NCI-H2196 treated with DMSO at 0.1 percent for 48 hours (cell line): ENCODE measurements at regions not wholly inside any gene's neighbourhood (a gene's known extent, or its start where the extent isn't known, plus 50 kb on each side); places are given as distances from the start of the nearest gene placed in this dataset.

Source experiments
- DNase-seq: peaks from one replicate; lab custom pipeline; 2025; ENCODE audit not compliant: unreplicated experiment; lab: John Stamatoyannopoulos, UW

DNA sequence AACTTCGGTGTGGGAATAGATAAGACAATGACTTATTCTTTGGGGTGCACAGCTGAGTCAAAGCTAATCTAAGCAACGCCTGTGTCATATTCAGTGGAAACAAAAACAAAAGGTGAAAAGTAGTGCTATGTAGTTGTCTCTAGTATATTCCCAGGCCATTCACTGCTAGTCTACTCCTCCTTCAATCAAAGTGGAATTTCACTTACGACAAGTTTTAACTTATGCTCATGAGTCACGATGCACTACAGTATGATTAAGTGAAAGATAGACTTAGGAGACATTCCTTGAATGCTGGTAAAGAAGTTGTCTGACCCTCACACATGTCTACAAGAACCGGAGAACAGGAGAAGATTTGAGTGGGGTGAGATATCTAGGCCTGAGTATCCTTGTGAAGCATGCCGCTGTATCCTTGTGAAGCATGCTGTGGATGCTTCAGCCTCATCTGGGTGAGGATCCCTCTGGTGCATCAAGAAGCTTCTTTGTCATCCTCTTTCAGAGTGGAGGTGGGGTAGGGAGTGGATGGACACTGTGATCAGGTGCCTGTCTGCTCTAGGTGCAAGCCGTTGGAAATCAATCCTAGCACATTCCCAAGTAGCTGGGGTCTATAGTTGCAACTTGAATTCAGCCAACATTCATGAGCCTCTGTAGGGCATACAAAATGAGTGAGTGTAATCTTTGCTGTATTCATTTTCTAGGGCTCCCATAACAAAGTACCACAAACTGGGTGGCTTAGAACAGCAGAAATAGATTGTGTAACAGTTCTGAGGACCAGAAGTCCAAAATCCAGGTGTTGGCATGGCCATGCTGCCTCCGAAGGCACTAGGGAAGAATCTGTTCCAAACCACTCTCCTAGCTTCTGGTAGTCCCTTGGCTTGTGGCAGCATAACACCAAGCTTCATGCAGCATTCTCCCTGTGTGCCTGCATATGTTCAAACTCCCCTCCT, 173.5 kb upstream of the FN1 start:
- DNase-seq: no peak

DNA sequence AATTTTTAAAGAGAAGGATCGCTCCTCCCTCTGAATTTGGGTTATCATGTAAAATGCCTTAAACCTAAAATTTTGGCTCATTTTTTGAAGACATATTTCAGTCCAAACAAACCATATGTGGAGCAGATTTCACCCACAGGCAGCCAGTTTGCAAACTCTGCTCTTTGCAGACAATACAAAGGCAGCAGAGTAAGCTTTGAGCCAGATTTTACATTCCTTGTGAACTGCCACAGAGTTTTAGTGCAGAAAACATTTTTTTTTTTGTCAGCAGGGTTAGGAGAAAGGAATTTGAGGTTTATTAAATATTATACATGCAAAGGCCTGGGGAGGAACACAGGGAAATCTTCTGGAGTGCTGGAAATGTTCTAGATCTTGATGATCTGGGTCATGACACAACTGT, 171.9 kb upstream of the FN1 start:
- DNase-seq: no peak

DNA sequence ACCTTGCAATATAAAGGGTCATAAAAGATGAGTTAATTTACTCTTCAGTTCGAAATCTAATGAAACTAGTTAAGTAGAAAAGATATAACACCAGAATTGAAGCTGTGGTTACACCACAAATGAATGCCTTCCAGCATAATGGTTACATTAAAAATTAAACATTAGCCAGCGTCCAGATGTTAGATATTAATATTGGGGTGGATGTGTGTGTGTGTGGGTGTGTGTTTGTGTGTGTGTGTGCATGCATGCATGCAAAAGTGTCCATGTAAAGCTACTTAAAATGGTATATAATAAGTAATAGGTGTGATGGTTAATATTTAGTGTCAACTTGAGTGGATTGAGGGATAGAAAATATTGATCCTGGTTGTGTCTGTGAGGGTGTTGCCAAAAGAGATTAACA, 170.4 kb upstream of the FN1 start:
- DNase-seq: no peak

DNA sequence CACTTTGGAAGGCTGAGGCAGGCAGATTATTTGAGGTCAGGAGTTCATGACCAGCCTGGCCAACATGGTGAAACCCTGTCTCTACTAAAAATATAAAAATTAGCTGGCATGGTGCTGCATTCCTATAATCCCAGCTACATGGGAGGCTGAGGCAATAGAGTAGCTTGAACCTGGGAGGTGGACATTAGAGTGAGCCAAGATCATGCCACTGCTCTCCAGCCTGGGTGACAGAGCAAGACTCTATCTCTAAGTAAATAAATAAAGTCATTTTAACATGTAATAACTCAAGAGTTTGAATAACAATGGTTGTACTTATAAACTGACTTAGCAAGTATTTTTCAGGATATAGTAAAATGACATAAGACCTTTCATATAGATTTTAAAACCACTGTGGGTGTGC, 169.3 kb upstream of the FN1 start:
- no peak for DNase-seq

DNA sequence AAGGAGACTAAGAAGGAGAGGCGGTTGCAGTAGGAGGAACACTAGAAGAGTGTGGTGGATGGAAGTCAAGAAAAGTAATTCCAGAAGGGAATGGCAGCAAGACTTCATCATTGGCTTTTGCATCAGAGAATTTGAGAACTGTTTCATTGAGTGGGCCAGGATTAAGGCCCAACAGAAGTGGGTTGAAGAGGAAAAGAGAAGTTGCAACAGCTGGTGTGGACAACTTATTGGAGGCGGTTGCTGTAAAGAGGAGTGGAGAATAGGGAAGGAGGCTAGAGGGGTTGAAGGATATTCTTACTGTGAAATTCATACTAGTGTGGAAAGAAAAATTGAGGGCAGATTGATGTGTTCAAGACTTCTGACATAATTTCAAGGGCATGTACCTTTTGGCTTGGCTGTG, 168.7 kb upstream of the FN1 start:
- DNase-seq: no peak

DNA sequence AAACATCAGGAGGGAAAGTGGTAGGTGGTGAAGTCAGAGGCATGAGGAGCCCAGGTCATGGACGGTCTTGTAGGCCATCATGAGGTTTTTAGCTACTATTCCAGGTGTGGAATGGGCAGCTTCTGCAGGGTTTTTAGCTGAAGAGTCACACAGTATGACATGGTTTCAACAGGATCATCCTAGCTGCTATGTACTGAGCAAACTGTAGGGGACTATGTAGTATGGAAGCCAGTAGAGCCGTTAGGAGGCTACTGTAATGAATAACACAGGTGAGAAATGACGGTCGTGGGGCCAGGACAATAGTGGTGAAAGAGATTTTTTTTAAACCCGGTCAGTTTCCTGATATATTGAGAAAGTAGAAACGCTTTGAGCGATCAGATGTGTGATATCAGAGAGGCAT, 167.6 kb upstream of the FN1 start:
- DNase-seq: no peak

DNA sequence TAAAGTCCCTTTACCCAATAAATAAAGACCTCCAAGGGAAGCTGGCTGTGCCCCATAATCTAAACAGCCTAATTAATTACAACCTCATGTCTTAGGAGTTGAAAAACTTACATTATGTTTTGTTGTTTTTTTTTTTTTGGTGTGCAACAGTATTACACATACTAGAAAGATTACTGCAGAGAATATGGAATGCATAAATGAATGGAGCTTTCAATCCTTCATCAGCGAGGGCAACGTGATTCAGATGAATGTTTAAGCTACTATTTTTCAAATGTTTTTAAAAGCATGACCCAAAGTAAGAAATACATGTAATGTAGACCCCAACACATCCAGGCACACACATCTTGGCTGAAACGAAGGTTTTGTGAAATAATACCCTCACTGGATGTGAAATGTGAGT, 167.1 kb upstream of the FN1 start:
- DNase-seq: no peak

DNA sequence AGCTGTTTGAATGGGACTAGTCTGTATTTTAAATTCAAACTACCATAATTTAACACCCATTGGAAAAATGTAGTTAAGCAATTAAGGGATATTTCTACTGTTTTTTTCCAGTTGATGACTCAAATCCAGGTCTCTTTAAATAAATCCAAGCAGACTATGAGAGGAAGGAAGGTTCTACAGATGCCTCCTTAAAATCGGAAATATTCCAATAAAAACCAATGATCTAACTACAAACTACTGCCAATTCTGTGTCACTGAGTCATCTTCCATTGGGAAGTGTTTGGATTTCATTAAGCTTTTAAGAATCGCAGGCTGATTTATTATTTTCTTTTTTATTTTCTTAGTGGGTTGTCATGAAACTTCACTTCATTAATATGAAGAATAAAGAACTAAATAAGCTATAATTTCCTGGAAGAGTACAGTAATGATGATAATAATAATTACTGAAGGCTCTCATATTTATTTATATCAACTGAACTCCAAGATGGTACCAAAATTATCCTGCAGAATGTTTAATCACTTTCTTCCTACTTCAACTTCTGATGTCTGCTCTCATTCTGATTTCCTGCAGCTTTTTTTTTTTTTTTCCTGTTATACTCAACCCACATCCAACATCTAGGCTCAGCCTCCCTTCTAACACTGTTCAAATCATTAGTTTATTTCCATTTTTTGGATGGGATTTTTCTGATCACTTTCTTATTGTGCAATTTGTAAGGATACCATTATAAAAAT, 166.3 kb upstream of the FN1 start:
- DNase-seq: no peak

DNA sequence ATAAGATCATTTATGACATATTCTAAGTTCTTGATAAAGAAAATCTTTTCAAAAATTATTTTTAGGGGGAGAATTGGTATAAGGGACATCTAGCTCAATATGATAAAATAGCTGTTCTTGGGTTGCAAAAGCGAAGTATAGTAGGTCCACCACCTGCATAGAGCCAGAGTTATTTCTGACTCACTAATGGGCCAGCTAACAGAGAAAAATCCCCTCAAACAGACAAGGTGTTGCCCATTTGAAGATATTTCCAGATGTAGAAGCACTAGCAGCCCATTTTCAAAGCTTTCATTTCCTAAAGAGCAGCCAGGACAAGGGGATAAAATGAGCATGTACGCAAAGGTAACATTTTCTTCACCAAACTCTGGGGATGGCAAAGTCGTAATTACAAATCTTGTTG, 165.7 kb upstream of the FN1 start:
- DNase-seq: no peak

DNA sequence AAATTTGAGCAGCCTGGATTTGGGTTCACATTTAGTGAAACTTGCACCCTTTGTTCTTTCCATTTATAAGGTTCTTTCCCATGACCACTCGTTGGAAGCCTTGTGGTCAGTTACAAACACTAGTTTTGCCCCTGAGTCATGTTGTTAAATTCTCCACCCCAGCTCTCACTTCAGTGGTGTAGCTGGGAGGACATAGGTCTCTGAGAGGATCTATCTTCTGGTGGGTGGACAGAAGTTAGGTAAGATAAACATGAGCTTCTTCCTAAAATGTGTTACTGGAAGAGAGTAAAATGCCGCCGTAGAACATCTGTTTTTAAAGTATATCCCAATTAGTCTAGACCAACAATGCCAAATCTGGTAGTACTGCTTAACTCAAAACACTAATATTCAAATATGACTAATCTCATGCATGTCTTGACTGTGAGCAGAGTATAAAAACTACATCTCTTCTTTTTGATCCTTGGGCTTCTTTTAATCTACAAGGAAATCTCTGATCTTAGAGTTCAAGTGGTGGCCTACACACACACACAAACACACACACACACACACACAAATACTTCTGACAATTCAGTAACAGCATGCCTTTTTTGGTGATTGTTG, 162.6 kb upstream of the FN1 start:
- DNase-seq: no peak

DNA sequence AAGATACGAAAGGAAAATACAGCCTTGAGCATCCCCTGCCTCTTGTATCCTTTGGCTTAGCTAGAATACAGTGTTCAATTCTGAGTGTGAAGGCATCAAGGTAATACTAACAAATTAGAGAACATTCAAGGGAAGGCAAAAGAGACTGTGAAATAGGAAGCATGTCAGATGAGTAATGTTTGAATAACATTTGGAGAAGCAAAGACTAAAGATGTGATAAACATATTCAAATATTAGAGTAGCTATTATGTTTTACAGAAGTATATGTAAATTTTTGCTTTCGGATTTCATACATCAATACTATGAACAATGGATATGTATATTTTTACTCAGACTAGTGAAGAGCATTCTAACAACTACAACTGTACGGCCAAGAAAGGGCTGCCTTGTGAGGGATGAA, 161.7 kb upstream of the FN1 start:
- no peak for DNase-seq

DNA sequence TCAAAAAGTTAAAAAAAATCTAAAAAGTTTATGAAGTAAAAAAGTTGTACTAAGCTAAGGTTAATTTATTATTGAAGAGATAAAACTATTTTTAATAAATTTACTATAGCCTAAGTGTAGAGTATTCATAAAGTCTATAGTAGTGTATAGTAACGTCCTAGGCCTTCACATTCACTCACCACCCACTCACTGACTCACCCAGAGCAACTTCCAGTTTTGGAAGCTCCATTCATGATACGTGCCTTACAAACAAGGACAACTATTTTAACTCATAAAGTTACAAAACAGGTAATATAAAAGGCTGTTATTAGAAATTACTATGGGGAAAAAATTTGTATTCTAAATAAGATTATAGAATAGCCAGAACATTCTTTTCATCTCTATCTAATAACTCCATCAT, 158.9 kb upstream of the FN1 start:
- DNase-seq: no peak

DNA sequence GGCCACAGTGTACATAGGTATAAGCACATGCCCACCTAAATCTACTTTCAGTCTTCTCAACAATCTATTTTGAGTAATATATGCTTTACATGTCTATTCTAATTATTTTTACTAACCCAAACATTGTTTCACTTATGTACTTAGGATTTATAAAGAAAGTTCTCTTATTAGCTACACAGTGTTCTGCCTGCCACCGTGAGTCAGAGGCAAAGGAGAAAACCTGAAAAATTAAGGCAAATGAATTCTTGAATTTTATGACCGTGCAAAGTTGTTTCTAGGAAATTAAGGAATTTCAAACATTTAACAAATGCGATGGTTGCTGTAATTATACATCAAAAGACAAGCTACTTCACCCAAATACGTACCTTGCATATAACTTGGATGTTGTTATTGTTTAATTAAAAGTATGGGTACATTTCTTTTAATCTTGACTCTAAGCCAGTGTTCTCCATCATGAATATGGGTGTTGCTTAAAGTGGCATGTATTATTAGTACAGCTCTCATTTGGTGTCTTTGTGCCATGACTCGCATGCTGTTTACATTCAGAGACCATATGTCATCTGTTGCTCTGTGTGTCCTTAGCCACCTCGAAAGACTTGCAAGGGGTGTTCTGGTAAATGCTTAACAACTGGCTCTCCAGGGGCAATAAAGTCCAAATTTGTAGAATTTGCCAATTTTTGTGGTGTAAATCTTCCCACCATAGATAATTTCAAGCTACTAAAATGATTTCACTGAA, 154.3 kb upstream of the FN1 start:
- no peak for DNase-seq

DNA sequence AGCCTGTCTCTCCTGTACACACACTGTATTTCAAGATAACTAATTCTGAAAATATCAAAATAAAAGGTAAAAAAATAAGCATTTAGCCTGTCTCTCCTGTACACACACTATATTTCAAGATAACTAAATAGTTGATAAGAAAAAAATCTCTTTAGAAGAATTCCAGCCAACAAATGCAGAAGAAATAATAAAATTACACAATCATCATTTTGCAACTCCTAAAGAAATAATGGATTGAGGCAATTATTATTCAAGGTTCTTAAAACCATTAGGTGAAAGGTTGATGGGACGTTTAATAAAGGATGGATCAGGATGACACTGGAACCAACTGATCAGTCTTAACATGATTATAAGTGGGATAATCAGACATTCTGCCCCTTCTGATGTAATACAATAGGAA, 148.0 kb upstream of the FN1 start:
- DNase-seq: no peak

DNA sequence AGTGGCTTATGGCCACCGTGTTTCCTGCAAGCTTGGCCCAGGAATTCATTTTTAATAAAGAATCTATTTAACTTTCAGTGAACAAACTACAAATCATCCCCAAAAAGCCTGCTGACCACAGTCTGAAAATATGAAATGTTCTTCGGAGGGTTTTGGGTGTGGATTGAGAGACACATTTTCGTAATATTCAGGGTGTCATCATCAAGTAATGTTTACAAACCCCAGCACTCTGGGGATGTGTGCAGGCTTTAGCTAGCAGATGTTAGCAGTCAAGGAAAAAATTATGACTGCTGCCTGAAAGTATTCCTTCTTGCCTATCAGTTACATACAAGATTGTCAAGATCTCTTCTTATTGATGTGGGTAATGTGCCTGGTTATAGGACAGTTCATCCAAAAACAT, 143.9 kb upstream of the FN1 start:
- no peak for DNase-seq

DNA sequence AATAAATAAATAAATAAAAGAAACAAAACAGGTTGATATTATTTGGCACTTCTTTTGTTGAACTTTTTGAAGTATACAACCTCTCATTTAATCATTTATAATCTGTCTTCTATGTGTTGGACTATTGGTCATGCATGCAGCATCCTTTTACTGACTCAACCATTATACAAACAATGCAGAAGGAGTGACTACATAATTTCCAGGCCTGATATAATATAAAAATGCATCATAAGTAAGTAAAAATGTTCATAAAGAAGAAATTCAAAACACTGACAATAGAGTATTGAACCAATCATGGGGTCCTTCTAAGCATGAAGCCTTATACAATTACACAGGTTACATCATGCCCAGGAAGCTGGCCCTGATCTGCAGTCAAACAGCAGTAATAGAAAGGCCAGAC, 141.5 kb upstream of the FN1 start:
- DNase-seq: no peak

DNA sequence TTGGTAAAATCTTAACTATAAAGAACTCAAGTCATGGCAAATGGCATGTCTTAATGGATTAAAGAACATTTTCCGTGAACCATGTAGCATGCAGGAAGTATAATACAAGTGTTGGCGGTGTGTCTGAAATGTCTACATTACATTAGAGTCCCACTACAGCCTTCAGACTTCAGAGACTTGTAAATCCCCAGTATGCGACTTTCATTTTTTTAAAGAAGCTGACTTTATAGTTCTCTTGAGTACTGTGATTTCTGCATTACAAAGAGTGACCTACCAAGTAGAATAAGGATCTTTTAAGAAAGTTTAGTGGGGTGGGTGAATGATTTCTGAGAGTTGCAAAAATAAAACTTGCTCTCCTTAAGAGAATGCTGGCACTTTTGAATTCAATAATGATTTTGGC, 140.7 kb upstream of the FN1 start:
- no peak for DNase-seq

DNA sequence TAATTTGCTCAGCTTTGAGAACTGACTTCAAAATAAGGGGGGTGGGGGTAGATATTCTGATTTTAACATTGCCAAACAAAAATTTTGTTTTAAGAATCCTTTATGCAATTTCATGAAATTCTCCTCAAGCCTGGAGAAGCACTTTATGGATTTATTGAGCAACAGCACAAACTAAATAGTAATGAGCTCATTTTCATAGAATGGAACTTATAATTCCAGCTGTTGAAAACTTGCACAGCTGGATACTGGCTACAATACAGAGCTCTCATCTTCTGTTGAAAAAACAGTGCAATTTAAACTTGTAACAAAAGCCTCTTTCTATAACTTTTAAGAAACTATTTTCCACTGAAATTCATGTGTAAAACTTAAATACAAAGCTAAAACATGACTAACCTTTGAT, 137.6 kb upstream of the FN1 start:
- DNase-seq: no peak

DNA sequence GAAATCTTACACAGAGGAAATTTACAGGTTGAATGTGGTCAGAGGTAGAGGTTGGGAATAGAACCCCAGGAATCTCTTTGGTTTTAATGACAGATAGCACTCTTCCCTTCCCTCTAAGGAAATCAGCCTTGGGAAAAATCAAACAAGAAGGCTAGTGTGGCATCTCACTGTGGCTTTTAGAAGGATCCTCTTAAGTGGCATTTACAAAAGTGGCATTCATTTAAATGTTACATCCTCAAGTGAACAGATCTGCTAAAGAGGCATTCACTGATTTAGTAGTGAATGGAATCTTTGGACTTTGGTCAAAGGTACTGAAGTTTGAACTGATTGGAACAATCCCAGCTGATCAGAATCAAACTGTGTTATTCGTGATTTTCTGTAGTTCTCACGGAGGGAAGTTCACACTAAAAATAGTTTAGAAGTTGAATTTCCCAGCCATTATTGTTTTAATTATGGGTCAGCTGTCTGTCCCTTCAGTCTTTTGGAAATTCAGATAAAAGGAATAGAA, 136.5 kb upstream of the FN1 start:
- DNase-seq: no peak

DNA sequence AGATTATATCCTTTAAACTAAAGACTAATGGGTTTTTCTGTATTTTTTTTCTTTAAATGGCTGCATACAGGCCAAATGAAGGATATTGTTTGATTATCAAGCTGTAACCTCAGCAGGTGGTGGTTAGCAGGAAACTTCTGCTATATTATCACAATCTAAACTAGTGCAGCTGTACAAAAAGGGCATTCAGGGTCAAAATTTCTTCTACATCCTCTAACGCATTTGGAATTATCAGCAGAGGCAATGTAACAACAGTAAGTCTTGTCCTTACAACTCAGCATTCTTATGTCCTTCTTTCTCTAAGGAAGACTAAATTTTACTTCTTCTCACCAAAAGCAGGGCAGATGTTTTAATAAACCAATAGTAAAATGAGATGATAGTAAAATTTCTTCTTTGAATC, 135.8 kb upstream of the FN1 start:
- no peak for DNase-seq

DNA sequence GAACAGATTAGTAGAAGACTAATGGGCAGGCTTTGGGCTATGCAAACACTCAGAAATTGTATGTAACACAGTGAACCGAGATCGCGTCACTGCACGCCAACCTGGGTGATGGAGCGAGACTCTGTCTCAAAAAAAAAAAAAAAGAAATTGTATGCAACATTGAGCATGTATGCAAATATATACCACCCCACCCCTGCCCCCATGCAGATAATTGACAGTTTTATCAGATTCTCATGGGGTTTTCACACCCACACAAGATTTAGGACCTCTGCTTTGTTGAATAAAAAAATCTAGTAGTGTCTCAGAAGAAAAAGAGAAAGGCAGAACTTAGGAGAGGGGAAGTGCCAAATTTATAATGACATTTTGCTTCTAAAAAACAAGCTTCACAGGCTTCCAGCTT, 131.6 kb upstream of the FN1 start:
- no peak for DNase-seq
